Peyer's patch (tissue), 4 donors: ENCODE measurements at regions not wholly inside any gene's neighbourhood (a gene's known extent, or its start where the extent isn't known, plus 50 kb on each side); places are given as distances from the start of the nearest gene placed in this dataset.

Experiments used
- POLR2A ChIP-seq, 2 donors: fragments of 450-650 bp; IDR thresholded peaks; one replicate each; pipeline ENCODE4 v1.5.1; 2017; ENCODE audit warnings: antibody characterized with exemption in 2 of 2, mild to moderate bottlenecking in 2 of 2, moderate library complexity in 2 of 2
- TF ChIP-seq, protein P1 (sequence below), 6 experiments: fragments of 450-650 bp in 4 of 6; fragments of 200-600 bp in 2 of 6; sonication (generic) in 1 of 6; IDR thresholded peaks; one replicate each; pipeline ENCODE4 v1.5.1; 2017 to 2019; ENCODE audit warnings: antibody characterized with exemption in 6 of 6, mild to moderate bottlenecking in 3 of 6, moderate library complexity in 1 of 6

DNA sequence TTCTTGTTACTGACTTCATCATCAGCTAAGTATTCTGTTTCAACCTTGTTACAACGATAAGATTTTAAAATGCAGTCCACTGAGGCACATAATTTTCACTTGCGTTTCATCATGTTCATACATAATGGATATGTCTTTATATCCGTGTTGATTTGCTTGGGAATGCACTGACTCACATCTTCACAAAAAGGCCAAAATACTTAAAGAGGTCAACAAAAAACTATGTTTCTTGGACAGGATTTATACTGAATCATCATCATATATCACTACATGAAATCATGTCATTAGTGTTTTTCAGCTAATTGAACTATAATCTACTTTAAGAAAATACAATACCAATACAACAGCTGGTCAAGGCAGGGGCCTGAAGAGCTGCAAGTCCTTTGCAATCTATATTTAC lies 324.5 kb upstream of the KLF6 start:
- TF ChIP-seq, protein P1, sequence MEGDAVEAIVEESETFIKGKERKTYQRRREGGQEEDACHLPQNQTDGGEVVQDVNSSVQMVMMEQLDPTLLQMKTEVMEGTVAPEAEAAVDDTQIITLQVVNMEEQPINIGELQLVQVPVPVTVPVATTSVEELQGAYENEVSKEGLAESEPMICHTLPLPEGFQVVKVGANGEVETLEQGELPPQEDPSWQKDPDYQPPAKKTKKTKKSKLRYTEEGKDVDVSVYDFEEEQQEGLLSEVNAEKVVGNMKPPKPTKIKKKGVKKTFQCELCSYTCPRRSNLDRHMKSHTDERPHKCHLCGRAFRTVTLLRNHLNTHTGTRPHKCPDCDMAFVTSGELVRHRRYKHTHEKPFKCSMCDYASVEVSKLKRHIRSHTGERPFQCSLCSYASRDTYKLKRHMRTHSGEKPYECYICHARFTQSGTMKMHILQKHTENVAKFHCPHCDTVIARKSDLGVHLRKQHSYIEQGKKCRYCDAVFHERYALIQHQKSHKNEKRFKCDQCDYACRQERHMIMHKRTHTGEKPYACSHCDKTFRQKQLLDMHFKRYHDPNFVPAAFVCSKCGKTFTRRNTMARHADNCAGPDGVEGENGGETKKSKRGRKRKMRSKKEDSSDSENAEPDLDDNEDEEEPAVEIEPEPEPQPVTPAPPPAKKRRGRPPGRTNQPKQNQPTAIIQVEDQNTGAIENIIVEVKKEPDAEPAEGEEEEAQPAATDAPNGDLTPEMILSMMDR (IDR thresholded peaks at IDR 0.05) = no peak
- no peak for TF ChIP-seq POLR2A (IDR thresholded peaks at IDR 0.05)
